Lung microvascular endothelial cell (primary cell): ENCODE measurements at regions not wholly inside any gene's neighbourhood (a gene's known extent, or its start where the extent isn't known, plus 50 kb on each side); places are given as distances from the start of the nearest gene placed in this dataset.

Source experiments
- DNase-seq, 2 donors: peaks; one replicate each; pipeline versions ENCODE4 v3.0.0 to v3.0.0-alpha.2; 2010; ENCODE audit warnings: low read depth in 2 of 2

DNA sequence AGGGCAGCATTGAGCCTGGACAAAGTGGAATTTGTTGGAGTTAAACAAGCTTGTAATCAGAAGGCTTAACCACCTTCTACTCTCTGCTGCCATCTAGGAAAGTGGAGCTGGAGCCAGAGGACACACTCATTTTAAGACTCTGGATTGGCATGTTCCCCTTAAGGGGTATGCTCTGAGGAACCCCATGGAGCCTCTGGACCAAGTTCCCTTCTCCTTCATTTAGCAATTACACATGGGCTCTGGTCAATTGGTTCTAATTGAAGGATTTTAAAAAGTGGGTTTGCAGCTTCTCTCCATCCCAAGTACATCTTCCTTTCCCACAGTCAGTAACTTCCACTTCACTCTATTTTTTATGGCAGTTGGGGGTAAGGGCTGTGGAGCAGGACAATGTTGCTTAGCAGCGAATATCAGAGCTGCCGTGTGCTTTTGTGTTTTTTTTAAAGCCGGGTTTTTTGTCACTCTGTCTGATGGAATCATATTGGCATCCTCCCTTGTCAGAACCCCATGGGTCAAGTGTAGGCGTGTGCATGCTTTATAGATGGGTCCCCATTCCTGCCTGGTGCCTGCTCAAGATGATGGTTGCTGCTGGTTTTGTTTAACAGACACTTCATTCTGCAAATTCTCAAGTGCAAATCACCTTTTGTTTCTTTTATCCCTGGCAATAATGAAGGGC, 330.7 kb upstream of the ADAMTSL1 start:
- DNase-seq = peak; percentile 0 to 2

DNA sequence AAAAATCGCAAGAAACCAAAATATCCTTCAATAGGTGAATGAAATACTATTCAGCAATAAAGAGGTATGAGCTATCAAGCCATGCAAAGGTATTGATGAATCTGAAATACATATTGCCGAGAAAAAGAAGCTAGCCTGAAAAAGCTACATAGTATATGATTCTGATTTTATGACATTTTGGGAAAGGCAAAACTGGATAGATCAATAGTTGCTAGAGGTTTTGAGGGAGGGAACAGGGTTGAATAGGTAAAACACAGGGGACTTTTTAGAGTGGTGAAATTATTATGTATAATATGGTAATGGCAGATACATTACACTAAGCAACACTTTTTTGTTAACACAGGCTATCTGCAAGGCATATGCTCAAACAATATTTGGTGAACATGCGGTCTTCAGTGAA, 327.6 kb upstream of the ADAMTSL1 start:
- no peak for DNase-seq

DNA sequence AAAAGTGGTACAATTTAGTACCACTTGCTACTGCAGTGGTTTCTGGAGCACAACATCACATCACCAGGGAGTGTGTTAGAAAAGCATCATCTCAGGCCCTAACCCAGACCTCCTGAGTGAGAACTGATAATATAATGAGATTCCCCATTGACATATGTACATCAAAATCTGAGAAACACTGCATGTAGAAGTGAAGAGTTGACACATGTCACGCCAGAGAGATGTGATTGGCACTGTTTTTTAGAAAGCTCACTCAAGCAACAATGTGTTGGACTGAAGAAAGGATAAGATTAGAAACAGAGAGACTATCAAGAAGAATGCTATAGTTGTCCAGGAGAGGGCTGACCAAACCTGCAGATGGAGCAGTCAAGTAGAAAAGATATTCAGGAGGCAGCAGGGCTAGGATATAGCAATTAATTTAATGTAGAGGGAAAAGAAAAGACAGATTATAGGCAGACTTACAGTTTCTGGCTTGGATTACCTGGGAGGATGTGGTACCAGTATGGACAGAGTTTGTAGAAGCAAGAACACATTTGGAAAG, 324.4 kb upstream of the ADAMTSL1 start:
- peak; percentile 5 to 7 for DNase-seq

DNA sequence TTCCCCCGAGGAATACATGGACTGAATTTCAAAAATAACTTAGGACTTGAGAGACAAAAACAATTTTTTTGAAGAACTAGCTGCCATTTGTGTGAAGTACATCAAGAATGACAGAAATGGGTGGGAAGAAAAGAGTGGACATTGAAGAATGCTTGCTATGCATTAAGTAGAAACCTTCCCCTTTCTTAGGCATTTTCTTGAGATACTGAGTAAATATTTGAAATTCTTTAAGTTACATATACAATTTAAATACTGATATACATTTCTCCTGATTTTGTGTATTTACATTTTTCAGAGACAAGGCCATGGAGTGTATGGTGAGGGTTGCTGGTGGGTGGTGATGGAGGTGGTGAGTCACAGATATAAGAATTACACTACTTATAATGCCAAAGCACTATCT, 319.3 kb upstream of the ADAMTSL1 start:
- DNase-seq = no peak

DNA sequence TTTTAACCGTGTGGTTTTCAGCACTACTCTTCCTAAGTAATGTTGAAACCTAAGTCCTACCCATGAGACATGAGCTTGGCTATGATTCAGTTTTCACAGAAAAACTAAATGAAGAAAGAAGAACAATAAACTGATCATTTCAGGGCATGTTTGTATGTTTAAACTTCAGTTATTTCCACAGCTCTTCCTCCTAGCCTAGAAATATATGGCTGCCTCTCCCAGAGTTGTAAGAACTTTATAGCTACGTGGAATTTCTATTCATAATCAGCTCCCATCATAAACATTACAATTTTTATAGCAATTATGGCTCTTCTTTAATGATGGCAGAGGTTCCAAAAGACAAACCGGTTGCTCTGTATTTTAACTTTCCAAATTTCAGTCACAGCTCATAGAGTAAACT, 314.7 kb upstream of the ADAMTSL1 start:
- DNase-seq = no peak

DNA sequence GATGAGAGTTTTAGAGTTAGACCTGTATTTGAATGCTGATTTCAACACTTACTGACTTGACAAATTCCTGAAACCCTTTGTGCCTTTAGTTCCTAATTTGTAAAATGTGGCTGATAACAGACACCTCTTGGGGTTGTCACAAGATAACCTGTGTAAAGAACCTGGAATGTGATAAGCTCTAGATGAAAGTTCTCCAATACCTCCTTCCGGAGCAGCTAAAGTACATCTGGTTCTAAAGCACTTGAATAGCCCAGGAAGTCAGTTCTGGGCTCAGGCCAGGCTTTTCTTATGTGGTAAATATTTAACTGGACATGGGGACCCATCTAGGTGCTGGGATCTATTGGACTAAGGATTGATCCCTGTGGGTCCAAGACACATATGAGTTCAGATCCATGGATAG, 310.8 kb upstream of the ADAMTSL1 start:
- no peak for DNase-seq

DNA sequence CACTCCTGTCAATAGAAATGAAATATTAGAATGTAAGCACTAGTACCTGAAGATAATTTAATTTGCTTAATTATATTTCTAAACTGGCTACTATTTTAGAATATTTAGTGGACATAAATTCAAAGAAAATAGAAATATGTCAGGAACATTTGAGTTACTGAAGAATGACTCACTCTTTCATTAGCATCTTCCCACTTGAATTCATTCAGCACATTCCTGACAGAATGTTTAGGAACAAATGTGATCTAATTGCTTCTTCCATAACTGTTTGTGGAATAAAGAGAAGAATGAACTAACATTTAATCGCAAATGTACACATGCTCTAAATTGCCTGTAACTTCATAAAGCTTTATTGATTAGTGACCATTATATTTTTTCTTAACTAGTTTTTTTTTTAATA, 306.2 kb upstream of the ADAMTSL1 start:
- no peak for DNase-seq

DNA sequence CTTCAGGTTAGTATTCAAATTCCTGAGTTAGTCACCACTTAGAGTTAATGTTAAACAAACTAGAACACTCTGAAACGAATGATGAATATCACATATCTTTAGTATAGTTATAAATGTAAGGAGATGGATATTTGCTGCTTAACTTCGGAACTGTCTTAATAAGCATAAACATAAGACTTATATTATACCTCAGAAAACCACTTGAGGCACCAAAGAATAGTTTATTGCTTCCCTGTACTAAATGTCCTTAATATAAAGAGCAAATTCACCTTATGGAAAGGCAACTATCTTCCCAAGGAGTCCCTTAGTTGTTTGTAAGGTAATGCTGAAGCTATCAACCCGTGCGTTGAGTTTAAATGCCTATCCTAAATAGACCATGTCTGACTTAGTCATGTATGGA, 300.0 kb upstream of the ADAMTSL1 start:
- DNase-seq = no peak

DNA sequence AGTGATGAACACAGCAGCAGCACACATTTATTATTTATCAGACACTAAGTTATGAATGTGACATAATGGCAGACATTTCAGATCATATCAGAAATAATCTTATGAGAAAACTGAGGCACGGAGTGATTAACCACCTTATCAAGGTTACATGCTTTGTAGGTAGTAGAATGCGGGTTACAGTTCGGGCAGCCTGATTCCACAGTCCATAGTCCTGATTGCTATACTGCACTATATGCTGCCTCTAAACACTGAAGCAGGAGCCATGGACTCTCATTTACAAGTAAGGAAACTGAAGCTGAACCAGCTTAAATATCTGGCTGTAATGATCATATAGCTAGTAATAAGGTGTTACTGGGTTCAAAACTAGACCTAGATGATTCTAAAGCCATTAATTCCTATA, 291.3 kb upstream of the ADAMTSL1 start:
- no peak for DNase-seq

DNA sequence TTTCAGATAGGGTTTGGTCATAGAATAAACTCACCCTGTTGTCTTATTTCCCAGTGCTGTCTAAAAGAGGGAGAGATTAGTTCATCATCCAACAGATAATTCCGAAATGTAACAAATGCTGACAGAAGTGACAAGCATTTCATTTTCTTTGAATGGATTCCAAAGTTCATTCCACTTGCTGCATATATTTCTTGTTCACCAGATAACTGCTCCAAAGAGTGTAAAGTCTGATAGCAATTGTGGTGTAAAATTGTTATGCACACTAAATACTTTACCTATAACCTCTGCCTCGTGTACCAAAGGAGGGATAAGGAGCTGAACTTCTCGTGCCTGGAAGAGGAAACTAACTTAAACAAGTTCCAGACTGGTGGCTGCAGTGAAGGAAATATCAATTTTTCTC, 290.0 kb upstream of the ADAMTSL1 start:
- no peak for DNase-seq

DNA sequence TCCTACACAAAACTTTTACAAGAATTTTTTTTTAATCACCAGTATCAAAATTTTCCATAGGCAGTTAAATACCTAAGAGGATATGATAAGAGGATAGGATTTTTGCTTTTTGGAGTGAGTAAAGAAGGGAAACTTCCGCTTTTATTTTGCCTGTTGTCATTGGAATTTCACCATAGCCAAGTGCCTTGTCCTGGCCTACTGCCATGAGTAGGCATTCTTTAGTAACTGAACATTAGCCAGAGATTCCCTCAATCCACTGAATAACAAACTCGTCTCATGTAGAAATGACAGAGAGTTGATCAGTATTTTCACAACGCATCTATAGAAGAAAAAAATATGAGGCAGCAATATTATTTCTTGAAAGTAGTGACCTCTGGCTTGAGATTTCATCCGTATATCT, 289.6 kb upstream of the ADAMTSL1 start:
- DNase-seq = peak in 1 of 2 donors; percentile 23

DNA sequence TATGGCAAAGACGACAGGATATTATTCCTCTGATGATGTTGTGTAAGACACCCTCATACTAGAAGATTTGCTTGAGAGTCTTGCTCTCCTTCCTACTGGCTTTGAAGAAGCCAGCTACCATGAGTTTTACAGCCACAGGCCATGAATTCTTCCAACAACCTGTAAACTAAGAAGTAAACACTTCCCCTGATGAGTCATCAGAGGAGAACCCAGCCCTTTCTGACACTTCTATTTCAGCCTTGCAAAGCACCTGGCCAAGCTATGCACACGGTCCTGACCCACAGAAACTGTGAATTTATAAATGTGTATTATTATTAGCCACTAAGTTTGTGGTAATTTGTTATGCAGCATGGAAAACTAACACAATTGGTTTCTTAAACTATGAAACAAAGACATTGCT, 288.8 kb upstream of the ADAMTSL1 start:
- DNase-seq = no peak

DNA sequence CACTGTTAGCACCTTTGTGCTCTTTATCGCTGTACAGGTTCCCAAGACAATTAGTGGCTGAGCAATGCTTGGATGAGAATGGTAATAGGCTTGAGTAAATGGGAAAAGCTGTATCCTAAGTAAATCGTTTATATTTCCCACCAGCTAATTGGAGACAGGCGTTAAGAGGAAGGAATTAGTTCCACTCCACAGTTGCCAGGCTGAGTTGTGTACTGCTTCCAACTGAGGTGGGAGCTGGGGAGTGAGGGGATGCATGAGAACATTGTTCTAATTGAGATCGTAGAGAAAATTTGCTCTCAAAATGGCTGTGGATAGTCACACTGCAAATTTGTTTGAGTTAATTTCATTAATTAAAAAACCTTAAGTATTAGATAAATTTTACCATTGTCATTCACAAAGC, 285.0 kb upstream of the ADAMTSL1 start:
- no peak for DNase-seq

DNA sequence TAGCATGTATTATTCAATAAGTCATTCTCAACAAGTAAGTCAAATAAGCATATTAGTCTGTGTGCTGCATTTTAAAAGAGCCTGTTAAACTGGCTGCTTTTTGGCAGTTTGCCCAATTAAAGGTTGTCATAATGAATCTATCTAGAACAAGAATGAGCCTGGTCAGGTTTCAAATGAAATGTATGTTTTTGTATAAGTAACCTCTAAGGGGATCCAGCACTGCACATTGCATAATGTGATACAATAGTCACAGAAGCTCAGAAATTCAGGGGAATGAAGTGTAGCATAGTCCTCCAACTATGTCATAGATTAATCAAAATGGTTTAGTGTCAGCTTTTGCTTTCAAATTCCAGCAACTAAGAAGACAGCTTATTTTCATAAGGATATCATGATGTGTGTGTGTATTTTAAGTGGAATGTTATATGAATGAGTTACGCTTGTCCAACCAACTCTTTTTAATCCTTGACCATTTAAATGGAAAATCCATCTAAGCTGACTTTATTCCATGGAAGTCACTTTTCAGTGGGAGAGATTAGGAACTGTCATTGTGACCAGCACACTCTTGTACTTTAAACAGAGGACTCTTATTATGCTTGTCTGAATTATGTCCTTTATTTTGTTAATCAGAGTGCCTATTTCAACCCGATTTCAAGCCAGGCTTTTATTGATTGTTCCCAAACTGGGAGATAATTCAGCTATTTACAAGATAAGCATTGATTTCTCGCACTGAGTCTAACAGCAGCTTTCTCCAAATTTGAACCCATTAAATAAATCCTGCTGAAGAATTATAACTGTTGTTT, 283.9 kb upstream of the ADAMTSL1 start:
- DNase-seq = no peak

DNA sequence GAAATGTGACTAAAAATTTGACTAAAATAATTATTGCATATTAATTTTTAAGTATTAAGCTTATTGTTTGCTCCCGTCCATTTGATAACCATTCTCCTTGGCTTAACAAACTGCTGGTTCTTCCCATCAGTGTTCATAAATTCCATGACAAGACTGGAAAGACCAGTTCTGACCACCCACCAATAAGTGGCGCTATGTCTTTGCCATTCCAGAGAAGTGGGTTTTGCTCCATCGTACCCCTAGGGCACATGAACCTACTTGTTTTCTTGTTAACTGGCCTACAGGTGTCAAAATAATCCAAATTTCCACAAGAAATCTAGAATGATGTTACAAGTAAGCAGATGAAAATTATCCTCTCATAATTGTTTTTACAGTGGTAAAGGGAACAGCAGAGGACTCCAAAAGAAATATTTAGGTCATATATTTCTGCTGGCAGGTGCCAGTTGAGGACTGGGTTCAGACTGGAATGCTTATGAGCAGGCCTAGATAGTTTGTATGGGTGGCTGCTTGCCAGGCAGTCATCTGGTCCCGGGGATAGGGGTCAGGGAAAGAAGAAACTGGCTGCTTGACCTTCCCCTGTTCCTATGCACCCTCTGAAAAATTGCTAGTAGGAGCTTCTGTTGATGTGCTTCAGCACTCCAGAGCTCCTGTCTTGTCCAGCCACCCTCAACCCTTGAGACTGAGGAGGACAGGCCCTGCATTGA, 283.1 kb upstream of the ADAMTSL1 start:
- DNase-seq = no peak

DNA sequence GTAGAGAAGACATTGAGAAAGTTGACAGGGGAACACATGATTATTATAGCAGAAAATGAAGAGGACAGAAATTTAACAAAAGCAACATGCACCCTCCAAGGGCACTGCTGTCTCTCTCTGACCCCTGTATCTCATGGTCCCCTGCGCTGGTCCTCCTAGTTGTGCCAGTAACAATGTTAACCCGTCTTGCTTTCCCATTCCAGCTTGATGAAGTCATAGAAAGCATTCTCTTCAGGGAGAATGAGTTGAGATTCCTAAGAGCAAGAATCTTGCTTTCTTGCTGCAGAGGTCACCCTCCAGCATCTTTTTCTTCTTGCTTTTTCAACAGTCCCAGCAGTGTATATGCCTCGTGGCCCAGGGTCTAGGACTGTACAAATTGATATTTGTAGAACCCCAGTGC, 279.6 kb upstream of the ADAMTSL1 start:
- no peak for DNase-seq

DNA sequence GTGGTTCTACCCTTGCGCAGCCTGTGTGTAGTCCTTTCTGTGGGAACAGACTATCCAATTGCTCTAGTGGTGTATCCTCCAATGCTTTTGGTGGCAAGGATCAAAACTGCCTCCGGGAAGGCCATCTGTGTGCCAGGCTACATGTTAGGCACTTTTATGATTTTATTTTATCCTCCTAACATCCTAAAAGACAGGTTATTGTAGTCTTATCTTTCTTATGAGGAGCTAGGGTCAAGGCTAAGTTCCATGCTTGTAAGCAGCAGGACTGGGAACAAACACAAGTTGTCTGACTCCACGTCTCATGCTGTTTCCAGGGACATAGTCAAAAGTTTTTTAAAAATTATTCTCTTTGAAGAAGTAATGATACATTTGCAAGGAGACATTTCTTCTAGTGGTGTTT, 278.7 kb upstream of the ADAMTSL1 start:
- no peak for DNase-seq

DNA sequence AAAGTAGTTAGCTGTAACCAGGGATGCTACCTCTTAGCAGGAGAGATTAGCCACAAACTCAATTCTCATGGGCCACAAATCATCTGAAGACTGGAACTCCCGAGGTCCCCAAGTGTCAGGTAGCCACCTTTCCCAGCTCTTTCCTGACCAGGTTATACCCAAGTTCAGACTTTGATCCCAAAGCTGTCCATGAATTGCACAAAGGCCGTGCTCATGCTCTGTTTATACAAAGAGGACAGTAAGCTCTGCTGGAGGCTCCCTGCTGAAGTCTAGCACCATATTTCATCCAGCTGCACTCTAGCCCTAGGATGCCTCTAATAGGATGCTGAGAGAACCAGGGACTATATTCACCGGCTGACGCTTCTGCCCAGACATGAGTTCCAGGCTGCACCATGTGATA, 271.0 kb upstream of the ADAMTSL1 start:
- no peak for DNase-seq

DNA sequence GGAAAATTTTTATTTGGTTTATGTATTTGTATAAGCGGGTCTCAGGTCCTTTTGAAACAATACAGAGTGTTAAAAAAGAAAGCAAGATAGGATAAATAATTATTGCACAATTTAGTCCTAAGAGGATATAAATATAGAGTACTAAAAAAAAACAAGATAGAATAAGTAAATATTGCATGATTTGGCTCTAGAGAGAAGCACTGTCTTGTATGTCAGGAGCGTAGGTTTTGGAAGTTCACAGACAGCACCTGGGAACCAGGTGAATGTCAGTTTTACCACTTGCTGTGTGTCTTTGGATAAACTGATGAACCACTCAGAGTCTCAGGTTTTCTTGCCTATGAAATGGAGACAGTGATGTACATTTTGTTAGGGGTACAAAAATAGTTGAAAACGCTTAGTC, 266.2 kb upstream of the ADAMTSL1 start:
- no peak for DNase-seq

DNA sequence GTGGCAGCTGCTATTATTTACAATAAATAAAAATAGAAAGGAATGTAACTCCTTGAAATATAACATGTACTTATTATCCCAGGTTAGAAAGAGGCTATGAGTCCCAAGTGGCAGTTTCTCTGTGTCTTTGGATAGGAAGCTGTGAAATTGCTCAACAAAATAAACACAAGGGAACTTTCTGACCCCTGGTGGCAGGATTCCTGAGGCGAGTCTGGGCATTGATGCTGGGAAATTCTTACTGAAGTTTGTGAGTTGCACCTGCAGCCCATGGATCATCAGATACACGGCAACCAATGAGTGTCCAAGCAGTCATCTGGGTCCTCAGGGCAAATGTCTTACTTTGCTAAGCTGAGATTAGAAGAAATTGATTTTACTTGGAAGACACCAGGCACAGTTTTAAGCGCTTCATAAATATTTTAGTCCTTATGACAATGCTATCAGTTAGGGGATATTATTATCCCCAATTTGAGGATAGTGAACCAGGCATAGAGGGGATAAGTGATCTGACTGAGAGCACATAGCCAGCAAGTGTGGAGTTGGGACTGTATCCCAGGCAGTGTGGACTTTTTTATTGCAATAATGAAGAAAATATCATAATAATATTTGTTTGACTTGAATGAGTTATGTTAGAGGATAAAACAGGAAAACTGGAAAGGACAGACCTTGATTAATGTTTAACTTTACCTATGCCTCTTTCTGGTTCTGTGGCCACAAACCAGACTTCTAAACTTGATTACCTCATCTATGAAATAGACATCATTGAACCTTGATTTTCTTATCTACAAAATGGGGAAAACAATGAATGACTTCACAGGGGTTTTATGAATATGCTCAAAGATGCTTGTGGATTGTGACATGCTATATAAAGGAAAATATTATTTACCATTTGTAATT, 265.5 kb upstream of the ADAMTSL1 start:
- DNase-seq = peak; percentile 47 to 55

DNA sequence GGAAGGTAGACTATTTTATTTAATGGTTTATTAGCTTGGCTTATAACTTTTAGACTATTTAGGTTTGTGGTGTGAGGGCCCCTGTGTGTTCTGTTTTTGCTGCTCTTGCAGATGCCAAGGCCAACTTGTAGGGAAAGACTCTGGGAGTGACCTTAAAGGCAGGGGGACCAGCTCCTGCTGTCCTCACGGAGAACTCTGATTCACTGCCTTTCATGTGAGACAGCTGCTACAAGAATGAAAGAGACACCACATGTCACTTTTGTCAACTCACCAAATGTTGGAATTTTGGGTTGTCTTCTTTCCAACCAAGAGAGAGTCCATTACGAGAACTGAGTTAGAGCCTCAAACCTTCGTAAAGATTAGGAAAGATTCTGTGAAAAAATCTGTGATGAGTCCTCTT, 258.3 kb upstream of the ADAMTSL1 start:
- no peak for DNase-seq
